A673 (cell line): ENCODE measurements at regions not wholly inside any gene's neighbourhood (a gene's known extent, or its start where the extent isn't known, plus 50 kb on each side); places are given as distances from the start of the nearest gene placed in this dataset.
A peak's percentile ranks its signal among the peaks of the same experiment; 100 is the strongest.

Experiments
- BruUV-seq: library from RNA; stranded (reverse); fragments of 400-500 nt; replicated peaks from 2 replicates; lab custom pipeline; 2021; lab: Mats Ljungman, UMichigan
- CTCF ChIA-PET: fragments of 300-600 bp; sonication (Branson Sonifier 250); formaldehyde crosslinking; loops from one replicate; lab custom pipeline; 2022; ENCODE audit warnings: antibody characterized with exemption; lab: Charles Lee
- POLR2A ChIA-PET: fragments of 300-600 bp; sonication (Branson Sonifier 250); formaldehyde crosslinking; loops from one replicate; lab custom pipeline; 2022; ENCODE audit warnings: antibody characterized with exemption; ENCODE audit not compliant: low non-redundant PET; lab: Charles Lee
- DNase-seq: peaks from one replicate; pipeline ENCODE4 v3.0.0-alpha.2; 2015; ENCODE audit warnings: low spot score
- H3K27ac ChIP-seq: fragments of 200-600 bp; sonication (generic); 2 replicates; pipeline ENCODE4 v1.5.1; 2016; ENCODE audit warnings: mixed run types, low read depth, mild to moderate bottlenecking, mixed read lengths, antibody characterized with exemption, low read length; ENCODE audit not compliant: poor library complexity, severe bottlenecking
- H3K27me3 ChIP-seq: fragments of 200-600 bp; sonication (generic); replicated peaks from 2 replicates; pipeline ENCODE4 v1.6.1; 2017; ENCODE audit warnings: mixed run types, low read depth, mild to moderate bottlenecking, mixed read lengths, antibody characterized with exemption, low read length; ENCODE audit not compliant: insufficient read depth, poor library complexity
- H3K36me3 ChIP-seq: fragments of 200-600 bp; sonication (generic); 2 replicates; pipeline ENCODE4 v1.6.1; 2016; ENCODE audit warnings: mixed run types, mild to moderate bottlenecking, mixed read lengths, antibody characterized with exemption, low read length; ENCODE audit not compliant: insufficient read depth, poor library complexity, severe bottlenecking
- H3K4me1 ChIP-seq: fragments of 200-600 bp; sonication (generic); 2 replicates; pipeline ENCODE4 v1.6.1; 2017; ENCODE audit warnings: mixed run types, mild to moderate bottlenecking, mixed read lengths, antibody characterized with exemption, low read length; ENCODE audit not compliant: insufficient read depth, poor library complexity, severe bottlenecking
- H3K4me3 ChIP-seq: fragments of 200-600 bp; sonication (generic); 2 replicates; pipeline ENCODE4 v1.5.1; 2016; ENCODE audit warnings: low read depth, mixed run types, mild to moderate bottlenecking, mixed read lengths, low read length; ENCODE audit not compliant: poor library complexity, severe bottlenecking
- H3K9me3 ChIP-seq: fragments of 200-600 bp; sonication (generic); 2 replicates; pipeline ENCODE4 v1.6.1; 2016; ENCODE audit warnings: mixed run types, low read depth, mild to moderate bottlenecking, mixed read lengths, antibody characterized with exemption, low read length; ENCODE audit not compliant: poor library complexity, severe bottlenecking
- CTCF ChIP-seq: fragments of 300-800, 200-600 bp; sonication (generic); conservative IDR thresholded peaks from 2 replicates; pipeline ENCODE4 v1.5.1; 2017; ENCODE audit warnings: low read depth, mild to moderate bottlenecking, antibody characterized with exemption, low read length, moderate library complexity, mixed read lengths
- EZH2 ChIP-seq: fragments of 200-600 bp; sonication (generic); IDR thresholded peaks from 2 replicates; pipeline ENCODE4 v1.6.1; 2017; ENCODE audit warnings: borderline replicate concordance, low read depth, mild to moderate bottlenecking, mixed read lengths, antibody characterized with exemption, low read length; ENCODE audit not compliant: poor library complexity, severe bottlenecking
- intact Hi-C: fragments of 100-400 bp; cut with micrococcal nuclease; formaldehyde crosslinking; loops from one replicate; pipeline ENCODE4 v1.10.0; 2022; ENCODE audit not compliant: unreplicated experiment

- Histone ChIP-seq H3K9me3 (no peaks in the 10 kb centered on the region), H3K27me3 (peaks cover 44% of the 10 kb centered on the region), H3K36me3 (no peaks in the 10 kb centered on the region), H3K4me3 (no peak overlapping the region), H3K4me1 (peaks cover 19% of the 10 kb centered on the region), H3K27ac (no peak overlapping the region)
- CTCF ChIA-PET = no interaction called here
- POLR2A ChIA-PET = no interaction called here
- DNase-seq = no peak
- no TSS peak for BruUV-seq
- TF ChIP-seq EZH2 (no peak), CTCF (no peak)
- intact Hi-C loops = no loop called here
These were observed 67.8 kb upstream of the NPHP3 start for GRCh38 chr3:132789959-132790358.

- ChIA-PET CTCF (no interaction called here), POLR2A (no interaction called here)
- H3K9me3 ChIP-seq = no peaks in the 10 kb centered on the region
- peak overlapping the region; percentile 71 for H3K27ac ChIP-seq
- TF ChIP-seq EZH2 = no peak
- no peak for TF ChIP-seq CTCF
- no TSS peak for BruUV-seq
- peaks cover 19% of the 10 kb centered on the region for H3K4me1 ChIP-seq
- no peaks in the 10 kb centered on the region for H3K36me3 ChIP-seq
- intact Hi-C loops = no loop called here
- no peak overlapping the region for H3K4me3 ChIP-seq
- peak; percentile 85 for DNase-seq
- peaks cover 32% of the 10 kb centered on the region for H3K27me3 ChIP-seq
These were observed 66.1 kb upstream of the NPHP3 start for GRCh38 chr3:132788301-132788671.

- Histone ChIP-seq H3K36me3 (no peaks in the 10 kb centered on the region), H3K27me3 (peaks cover 27% of the 10 kb centered on the region), H3K9me3 (no peaks in the 10 kb centered on the region), H3K4me3 (no peak overlapping the region), H3K4me1 (peaks cover 19% of the 10 kb centered on the region), H3K27ac (peak overlapping the region; percentile 71)
- no peak for TF ChIP-seq EZH2
- no peak for TF ChIP-seq CTCF
- BruUV-seq = no TSS peak
- ChIA-PET POLR2A (no interaction called here), CTCF (no interaction called here)
- peak; percentile 57 for DNase-seq
- intact Hi-C loops = no loop called here
These were observed 65.5 kb upstream of the NPHP3 start for GRCh38 chr3:132787616-132788300.
